Thymus (tissue), 11 donors: ENCODE measurements at regions not wholly inside any gene's neighbourhood (a gene's known extent, or its start where the extent isn't known, plus 50 kb on each side); places are given as distances from the start of the nearest gene placed in this dataset.

Experiments used
- DNase-seq, 9 donors: peaks; one replicate each; pipeline ENCODE4 v3.0.0-alpha.2; 2013; ENCODE audit warnings: low spot score in 9 of 9, low read depth in 6 of 9, missing footprints in 1 of 9
- H3K27ac ChIP-seq, 2 donors: one replicate each; pipeline ENCODE4 v1.5.1; 2013; ENCODE audit warnings: control low read depth in 1 of 2, low read depth in 1 of 2, low read length in 1 of 2, mild to moderate bottlenecking in 1 of 2, moderate library complexity in 1 of 2
- H3K27me3 ChIP-seq, 2 donors: one replicate each; pipeline ENCODE4 v1.5.1; 2013; ENCODE audit warnings: low read length in 1 of 2; ENCODE audit not compliant: control insufficient read depth in 2 of 2, insufficient read depth in 1 of 2
- H3K36me3 ChIP-seq, 2 donors: one replicate each; pipeline ENCODE4 v1.5.1; 2013; ENCODE audit warnings: low read length in 1 of 2, mild to moderate bottlenecking in 1 of 2, moderate library complexity in 1 of 2; ENCODE audit not compliant: control insufficient read depth in 2 of 2, insufficient read depth in 2 of 2
- H3K4me1 ChIP-seq, 2 donors: one replicate each; pipeline ENCODE4 v1.5.1; 2013; ENCODE audit warnings: low read length in 2 of 2; ENCODE audit not compliant: control insufficient read depth in 2 of 2, insufficient read depth in 2 of 2
- H3K4me3 ChIP-seq, 2 donors: one replicate each; pipeline ENCODE4 v1.5.1; 2013; ENCODE audit warnings: low read length in 2 of 2, control low read depth in 1 of 2, mild to moderate bottlenecking in 1 of 2
- H3K9me3 ChIP-seq, 2 donors: one replicate each; pipeline ENCODE4 v1.5.1; 2013; ENCODE audit warnings: low read length in 1 of 2, mild to moderate bottlenecking in 1 of 2; ENCODE audit not compliant: control insufficient read depth in 2 of 2, insufficient read depth in 1 of 2
- WGBS: extraction: QIAGEN DNeasy Blood & Tissue Kit; methylation state at CpG from one replicate; pipeline ENCODE4 v1.1.7; 2013; 5-methylcytosine and 5-hydroxymethylcytosine counted together
- donor health status: healthy.

DNA sequence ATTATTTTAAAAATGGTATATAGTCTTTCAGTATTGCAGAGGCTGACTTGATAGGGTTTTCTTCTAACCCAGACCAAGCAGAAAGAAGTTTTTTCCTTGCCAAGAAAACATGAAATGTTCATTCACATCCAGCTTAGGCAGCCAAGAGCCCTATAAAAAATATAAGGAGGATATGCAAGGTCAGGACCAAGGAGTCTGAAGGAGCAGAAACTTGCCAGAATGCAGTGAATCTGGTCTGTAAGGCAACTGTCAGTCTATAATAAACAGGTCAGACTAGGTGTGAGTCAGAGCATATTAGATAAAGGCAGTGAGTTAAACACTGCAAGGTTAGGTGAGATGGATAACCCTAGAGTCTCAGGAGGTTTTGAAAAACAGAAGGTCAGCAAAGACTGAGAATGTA lies 645.5 kb downstream of the C12orf50 start:
- Histone ChIP-seq H3K4me1 (no peaks in the 10 kb centered on the region), H3K27ac (no peak overlapping the region), H3K27me3 (no peaks in the 10 kb centered on the region), H3K4me3 (no peak overlapping the region), H3K36me3 (no peaks in the 10 kb centered on the region), H3K9me3 (no peaks in the 10 kb centered on the region)
- DNase-seq, result no peak

DNA sequence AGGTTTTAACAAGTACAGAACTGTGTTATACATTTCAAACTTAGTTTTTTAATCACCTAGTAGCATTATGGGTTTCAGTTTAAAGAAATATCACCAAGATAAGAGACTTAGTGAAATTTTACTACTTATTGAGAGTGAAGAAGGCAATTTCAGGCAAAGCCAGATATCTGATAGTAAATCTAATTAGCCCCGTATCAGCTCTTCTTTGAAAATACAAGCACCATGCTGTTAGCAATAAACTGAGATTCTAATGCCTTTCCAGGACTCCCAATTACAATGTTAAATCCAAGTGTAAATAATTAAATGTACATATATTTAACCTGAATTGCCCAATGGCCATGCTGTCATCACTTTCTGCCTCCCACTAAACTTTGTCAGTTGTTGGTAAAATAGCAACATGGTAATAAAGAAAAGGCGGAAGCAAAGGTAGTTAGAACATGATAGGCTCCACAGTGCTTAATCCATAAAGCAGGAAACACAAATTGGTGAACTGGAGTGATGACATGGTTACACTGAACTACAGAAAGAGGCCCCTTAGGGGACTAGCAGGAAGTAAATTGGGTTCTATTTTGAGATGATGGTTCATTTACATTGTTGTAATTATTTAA lies 646.1 kb downstream of the C12orf50 start:
- H3K4me3 ChIP-seq, result no peak overlapping the region
- H3K9me3 ChIP-seq, result no peaks in the 10 kb centered on the region
- DNase-seq, result no peak
- 82% methylated on average over 2 of the region's 2 CpGs for WGBS
- no peaks in the 10 kb centered on the region for H3K27me3 ChIP-seq
- H3K4me1 ChIP-seq, result no peaks in the 10 kb centered on the region
- H3K36me3 ChIP-seq, result no peaks in the 10 kb centered on the region
- H3K27ac ChIP-seq, result no peak overlapping the region

DNA sequence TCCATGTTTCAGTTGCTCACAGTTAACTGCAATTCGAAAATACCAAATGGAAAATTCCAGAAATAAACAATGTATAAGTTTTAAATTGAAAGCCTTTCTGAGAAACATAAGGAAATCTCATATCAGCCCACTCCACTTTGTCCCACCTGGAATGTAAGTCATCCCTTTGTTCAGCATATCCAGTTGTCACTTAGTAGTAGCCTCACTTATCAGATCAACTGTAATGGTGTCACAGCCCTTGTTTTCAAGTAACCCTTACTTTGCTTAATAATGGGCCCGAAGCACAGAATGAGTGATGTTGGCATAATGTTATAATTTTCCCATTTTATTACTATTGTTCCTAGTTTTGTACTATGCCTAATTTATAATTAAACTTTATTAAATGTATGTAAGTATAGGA lies 646.8 kb downstream of the C12orf50 start:
- 89% methylated on average over 2 of the region's 2 CpGs for WGBS
- Histone ChIP-seq H3K36me3 (no peaks in the 10 kb centered on the region), H3K9me3 (no peaks in the 10 kb centered on the region), H3K4me3 (no peak overlapping the region), H3K27ac (no peak overlapping the region), H3K4me1 (no peaks in the 10 kb centered on the region), H3K27me3 (no peaks in the 10 kb centered on the region)
- DNase-seq, result no peak

GRCh38 chr12:87381742-87382141 lies 647.5 kb downstream of the C12orf50 start:
- H3K4me1 ChIP-seq, result no peaks in the 10 kb centered on the region
- peaks cover 0 to 2% of the 10 kb centered on the region in 2 donors for H3K9me3 ChIP-seq
- H3K27ac ChIP-seq, result no peak overlapping the region
- DNase-seq, result no peak
- no peaks in the 10 kb centered on the region for H3K27me3 ChIP-seq
- WGBS, result 95% methylated on average over 1 of the region's 1 CpG
- H3K4me3 ChIP-seq, result no peak overlapping the region
- H3K36me3 ChIP-seq, result no peaks in the 10 kb centered on the region

DNA sequence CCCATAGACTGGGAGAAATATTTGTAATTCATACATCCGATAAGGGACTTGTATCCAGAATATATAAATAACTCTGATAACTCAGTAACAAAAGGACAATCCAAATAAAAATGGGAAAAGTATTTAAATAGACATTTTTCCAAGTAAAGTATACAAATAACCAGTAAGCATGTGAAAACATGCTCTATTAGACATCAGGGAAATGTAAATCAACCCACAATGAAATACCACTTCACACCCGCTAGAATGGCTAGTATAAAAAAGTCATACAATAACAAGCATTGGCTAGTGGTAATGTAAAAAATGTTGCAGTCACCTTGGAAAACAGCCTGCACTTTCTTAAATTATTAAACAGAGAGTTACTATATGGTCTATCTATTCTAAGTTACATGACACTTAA lies 650.7 kb downstream of the C12orf50 start:
- no peaks in the 10 kb centered on the region for H3K27me3 ChIP-seq
- H3K9me3 ChIP-seq, result peaks cover 0 to 2% of the 10 kb centered on the region in 2 donors
- 97% methylated on average over 2 of the region's 2 CpGs for WGBS
- no peak overlapping the region for H3K4me3 ChIP-seq
- no peaks in the 10 kb centered on the region for H3K4me1 ChIP-seq
- H3K36me3 ChIP-seq, result no peaks in the 10 kb centered on the region
- no peak overlapping the region for H3K27ac ChIP-seq
- DNase-seq, result no peak

GRCh38 chr12:87376722-87377121 lies 652.5 kb downstream of the C12orf50 start:
- DNase-seq, result no peak
- H3K27me3 ChIP-seq, result no peaks in the 10 kb centered on the region
- no peaks in the 10 kb centered on the region for H3K4me1 ChIP-seq
- H3K9me3 ChIP-seq, result peaks cover 0 to 2% of the 10 kb centered on the region in 2 donors
- 69% methylated on average over 2 of the region's 2 CpGs for WGBS
- no peaks in the 10 kb centered on the region for H3K36me3 ChIP-seq
- no peak overlapping the region for H3K27ac ChIP-seq
- no peak overlapping the region for H3K4me3 ChIP-seq

DNA sequence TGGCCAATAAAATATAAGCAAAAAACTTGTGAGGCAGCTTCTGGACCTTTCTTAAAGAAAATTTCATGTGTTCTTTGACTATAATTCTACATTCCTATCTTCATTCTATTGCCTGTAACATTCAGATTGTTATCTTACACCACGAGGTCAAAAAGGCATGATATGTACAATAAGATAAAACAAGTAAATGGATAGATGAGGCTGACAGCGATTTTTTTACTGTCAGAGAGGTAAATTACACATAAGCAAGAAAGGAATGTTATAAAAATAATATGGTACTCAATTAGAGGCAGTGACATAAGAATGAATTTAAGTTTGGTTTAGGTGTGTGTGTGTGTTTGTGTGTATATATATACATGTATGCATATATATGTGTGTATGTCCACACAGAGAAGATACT lies 660.0 kb downstream of the C12orf50 start:
- Histone ChIP-seq H3K4me1 (no peaks in the 10 kb centered on the region), H3K4me3 (no peak overlapping the region), H3K27ac (no peak overlapping the region), H3K36me3 (no peaks in the 10 kb centered on the region), H3K27me3 (no peaks in the 10 kb centered on the region), H3K9me3 (no peaks in the 10 kb centered on the region)
- WGBS, result 50% methylated on average over 2 of the region's 2 CpGs
- DNase-seq, result no peak

GRCh38 chr12:87368259-87368658 lies 660.9 kb downstream of the C12orf50 start:
- no peaks in the 10 kb centered on the region for H3K36me3 ChIP-seq
- H3K27me3 ChIP-seq, result no peaks in the 10 kb centered on the region
- H3K4me3 ChIP-seq, result no peak overlapping the region
- H3K9me3 ChIP-seq, result peaks cover 0 to 5% of the 10 kb centered on the region in 2 donors
- no peak overlapping the region for H3K27ac ChIP-seq
- H3K4me1 ChIP-seq, result no peaks in the 10 kb centered on the region
- no peak for DNase-seq
- WGBS, result 89% methylated on average over 1 of the region's 1 CpG

- no peak for DNase-seq
- Histone ChIP-seq H3K27me3 (no peaks in the 10 kb centered on the region), H3K4me3 (no peak overlapping the region), H3K27ac (no peak overlapping the region), H3K9me3 (peaks cover 0 to 11% of the 10 kb centered on the region in 2 donors), H3K4me1 (no peaks in the 10 kb centered on the region), H3K36me3 (no peaks in the 10 kb centered on the region)
- 94% methylated on average over 1 of the region's 1 CpG for WGBS
Observed at GRCh38 chr12:87365423-87365822, 663.8 kb downstream of the C12orf50 start.
